GM10248 (cell line): ENCODE measurements at regions not wholly inside any gene's neighbourhood (a gene's known extent, or its start where the extent isn't known, plus 50 kb on each side); places are given as distances from the start of the nearest gene placed in this dataset.
A peak's percentile ranks its signal among the peaks of the same experiment; 100 is the strongest.
"Not testable (repeated sequence)": the region's sequence is repeated elsewhere in the genome, so short reads cannot be mapped to it uniquely, and the experiment has no call there.

Experiments used
- CTCF ChIA-PET: fragments of 300-600 bp; sonication (Branson Sonifier 250); formaldehyde crosslinking; extraction: SDS; loops from one replicate; lab custom pipeline; 2021; ENCODE audit warnings: antibody characterized with exemption; lab: Yijun Ruan, JAX
- POLR2A ChIA-PET: fragments of 350-650 bp; sonication (Branson Sonifier 250); formaldehyde crosslinking; extraction: SDS; loops from one replicate; lab custom pipeline; 2020; ENCODE audit warnings: antibody characterized with exemption; lab: Yijun Ruan, JAX
- DNase-seq: peaks from one replicate; pipeline ENCODE4 v3.0.0; 2012; ENCODE audit errors: extremely low spot score
- TF ChIP-seq, protein P1 (sequence below): IDR thresholded peaks from 2 replicates; pipeline ENCODE4 v1.5.1; 2012; ENCODE audit warnings: mild to moderate bottlenecking, low read depth; ENCODE audit errors: extremely low read depth, missing control alignments, control extremely low read depth

DNA sequence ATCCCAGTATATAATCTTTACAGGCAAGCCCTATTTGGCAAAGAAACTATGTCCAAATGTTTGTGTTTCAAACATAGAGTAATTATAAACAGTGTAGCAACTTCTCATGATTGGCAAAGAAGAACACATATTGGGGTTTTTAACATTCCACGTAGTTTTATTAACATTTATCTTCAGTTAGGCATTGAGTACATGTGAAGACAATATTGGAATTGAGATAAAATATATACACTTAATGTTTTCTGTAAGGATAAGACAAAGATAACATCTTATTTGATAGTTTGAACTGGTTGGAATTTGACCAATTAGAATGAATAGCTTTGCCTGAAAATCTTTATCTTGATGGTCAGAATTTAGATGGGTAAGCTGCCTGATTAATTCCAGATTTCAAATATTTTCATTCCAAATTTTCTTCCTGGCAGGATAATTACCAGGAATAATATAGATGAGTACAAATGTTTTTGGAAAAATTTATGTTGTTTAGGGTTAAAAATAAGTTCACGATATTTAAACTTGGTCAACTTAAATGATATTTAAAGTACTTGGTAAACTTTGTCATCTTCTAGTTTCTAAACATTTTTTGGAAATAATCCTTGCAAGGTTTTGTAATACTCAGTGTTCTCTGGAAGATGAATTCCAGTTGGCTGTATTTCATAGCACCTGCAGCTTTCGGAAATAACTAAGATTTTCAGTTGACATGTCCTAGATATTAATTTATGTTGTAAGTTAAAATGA is 536.5 kb upstream of the SPRY2 start:
- DNase-seq = no peak
- CTCF ChIA-PET = interaction anchor here (2.4 kb wide), 1 partner anchor 10 kb away, joined by 9 read pairs; no protein-coding TSS in a partner anchor
- TF ChIP-seq, protein P1, sequence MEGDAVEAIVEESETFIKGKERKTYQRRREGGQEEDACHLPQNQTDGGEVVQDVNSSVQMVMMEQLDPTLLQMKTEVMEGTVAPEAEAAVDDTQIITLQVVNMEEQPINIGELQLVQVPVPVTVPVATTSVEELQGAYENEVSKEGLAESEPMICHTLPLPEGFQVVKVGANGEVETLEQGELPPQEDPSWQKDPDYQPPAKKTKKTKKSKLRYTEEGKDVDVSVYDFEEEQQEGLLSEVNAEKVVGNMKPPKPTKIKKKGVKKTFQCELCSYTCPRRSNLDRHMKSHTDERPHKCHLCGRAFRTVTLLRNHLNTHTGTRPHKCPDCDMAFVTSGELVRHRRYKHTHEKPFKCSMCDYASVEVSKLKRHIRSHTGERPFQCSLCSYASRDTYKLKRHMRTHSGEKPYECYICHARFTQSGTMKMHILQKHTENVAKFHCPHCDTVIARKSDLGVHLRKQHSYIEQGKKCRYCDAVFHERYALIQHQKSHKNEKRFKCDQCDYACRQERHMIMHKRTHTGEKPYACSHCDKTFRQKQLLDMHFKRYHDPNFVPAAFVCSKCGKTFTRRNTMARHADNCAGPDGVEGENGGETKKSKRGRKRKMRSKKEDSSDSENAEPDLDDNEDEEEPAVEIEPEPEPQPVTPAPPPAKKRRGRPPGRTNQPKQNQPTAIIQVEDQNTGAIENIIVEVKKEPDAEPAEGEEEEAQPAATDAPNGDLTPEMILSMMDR = no peak
- POLR2A ChIA-PET = no interaction called here

DNA sequence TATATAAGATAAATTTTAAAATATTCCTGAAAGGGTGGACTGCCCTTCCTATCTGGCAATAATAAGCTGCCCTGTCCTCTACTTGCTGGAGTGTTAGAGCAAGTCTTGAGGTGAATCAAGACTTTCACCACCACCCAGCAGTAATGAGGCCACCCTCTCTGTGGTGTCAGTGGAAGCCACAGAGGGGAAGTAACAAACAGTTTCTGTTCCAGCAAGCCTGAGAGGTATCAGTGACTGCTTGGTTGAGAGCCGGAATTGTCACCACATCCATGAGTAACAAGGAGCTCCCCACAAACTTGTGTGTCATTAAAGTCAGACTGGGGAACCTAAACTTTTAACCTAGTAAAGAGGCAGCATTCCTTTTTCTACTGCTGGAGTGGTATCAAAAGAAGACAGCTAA is 532.7 kb upstream of the SPRY2 start:
- CTCF ChIA-PET = no interaction called here
- DNase-seq = peak; percentile 14

DNA sequence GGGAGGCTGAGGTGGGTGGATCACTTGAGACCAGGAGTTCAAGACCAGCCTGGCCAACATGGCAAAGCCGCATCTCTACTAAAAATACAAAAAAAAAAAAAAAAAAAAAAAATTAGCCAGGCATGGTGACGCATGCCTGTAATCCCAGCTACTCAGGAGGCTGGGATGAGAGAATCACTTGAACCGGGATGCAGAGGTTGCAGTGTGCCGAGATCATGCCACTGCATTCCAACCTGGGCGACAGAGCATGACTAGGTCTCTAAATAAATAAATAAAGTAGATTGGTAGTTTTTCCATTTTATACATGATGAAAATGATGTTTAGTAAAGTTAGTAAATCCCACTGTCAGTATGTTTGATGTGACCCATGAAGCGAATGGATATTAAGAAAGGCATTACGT is 531.0 kb upstream of the SPRY2 start:
- POLR2A ChIA-PET, CTCF ChIA-PET, DNase-seq: not testable (repeated sequence)

More for the DNA sequence above, 532.7 kb upstream of the SPRY2 start:
- TF ChIP-seq, protein P1 = no peak
- POLR2A ChIA-PET = no interaction called here

DNA sequence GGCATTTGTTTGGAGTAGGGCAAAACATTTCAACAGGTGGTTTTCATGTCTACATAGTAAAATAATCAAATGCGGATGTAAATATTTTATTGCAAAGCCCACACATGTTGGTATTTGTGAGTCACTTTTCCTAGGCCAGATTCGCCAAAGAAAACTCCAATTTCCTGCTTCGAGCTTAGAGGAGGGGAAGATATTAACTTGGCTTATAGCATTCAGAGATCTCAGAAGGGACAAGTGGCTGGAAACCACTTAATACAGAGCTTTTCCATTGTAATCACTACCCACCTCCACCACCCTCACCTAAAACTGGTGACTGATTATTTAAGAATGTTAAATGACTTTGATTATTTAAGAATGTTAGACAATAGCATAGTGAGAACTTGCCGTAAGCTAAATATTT is 530.6 kb upstream of the SPRY2 start:
- POLR2A ChIA-PET = no interaction called here
- TF ChIP-seq, protein P1 = no peak
- DNase-seq = no peak
- CTCF ChIA-PET = no interaction called here

DNA sequence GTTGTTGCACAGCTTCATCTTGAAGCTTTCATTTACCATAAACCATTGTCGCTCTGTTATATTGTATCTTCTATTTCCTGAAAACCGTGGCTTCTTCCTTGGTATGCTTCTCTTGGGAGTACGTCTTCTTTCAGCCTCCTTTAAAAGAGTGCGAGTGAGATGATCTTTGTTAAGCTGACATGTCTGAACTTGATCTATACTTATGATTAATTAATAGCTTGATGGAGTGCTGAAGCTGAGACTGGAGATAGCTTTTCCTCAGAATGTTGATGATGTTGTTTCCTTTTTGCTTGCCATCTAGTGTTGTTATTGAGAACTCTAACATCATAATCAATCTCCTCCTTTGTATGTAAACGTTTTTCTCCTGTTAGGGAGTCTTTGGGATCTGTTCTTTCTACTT is 529.3 kb upstream of the SPRY2 start:
- no peak for DNase-seq
- TF ChIP-seq, protein P1 = no peak
- CTCF ChIA-PET = no interaction called here
- POLR2A ChIA-PET = no interaction called here

DNA sequence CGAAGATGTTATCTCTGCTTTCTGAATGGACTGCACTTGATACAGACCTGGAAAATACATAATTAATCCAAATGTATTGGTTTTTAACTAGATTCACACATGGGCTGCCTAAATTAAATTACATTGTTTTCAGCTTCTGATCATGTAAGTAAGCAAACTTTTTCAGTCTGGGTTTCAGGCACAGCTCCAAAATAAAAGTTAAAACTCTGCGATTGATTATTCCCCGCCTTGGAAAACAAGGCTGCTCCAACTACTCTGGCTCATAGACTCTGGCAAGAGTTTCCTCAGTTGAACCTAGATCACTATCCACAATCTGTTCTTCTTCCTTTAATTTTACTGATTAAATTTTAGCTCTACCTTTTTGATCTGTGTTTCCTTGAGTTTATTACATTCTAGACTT is 526.0 kb upstream of the SPRY2 start:
- ChIA-PET CTCF (interaction anchor here (0.7 to 2.5 kb wide), 5 partner anchors 9 to 34 kb away, joined by 3 to 9 read pairs (median 3); no protein-coding TSS in a partner anchor), POLR2A (no interaction called here)
- DNase-seq = no peak
- TF ChIP-seq, protein P1 = no peak

DNA sequence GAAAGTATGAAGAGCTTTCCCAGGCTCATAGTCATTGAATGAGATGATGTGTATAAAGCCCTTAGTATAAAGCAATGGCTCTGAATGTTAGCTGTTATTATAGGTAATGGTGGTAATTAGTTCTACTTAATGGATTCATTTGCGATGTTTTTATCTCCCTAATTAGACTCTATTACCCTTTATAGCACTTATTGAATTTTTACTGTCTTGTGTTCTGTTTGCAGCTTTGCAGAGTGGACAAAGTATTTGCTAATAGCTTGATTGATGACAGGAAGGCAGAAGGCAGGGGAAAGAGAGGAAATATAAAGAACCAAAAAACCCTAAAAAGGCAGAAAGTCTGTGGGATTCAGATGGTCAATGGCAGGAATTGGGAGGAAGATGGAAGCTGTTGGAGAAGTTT is 524.4 kb upstream of the SPRY2 start:
- ChIA-PET POLR2A (no interaction called here), CTCF (interaction anchor here (1.4 to 2.1 kb wide), 2 partner anchors 16 to 22 kb away, joined by 3 to 6 read pairs; no protein-coding TSS in a partner anchor)
- TF ChIP-seq, protein P1 = no peak
- DNase-seq = no peak
